KMS-11 (cell line): ENCODE measurements at regions not wholly inside any gene's neighbourhood (a gene's known extent, or its start where the extent isn't known, plus 50 kb on each side); places are given as distances from the start of the nearest gene placed in this dataset.

ENCODE experiments used
- H2AFZ ChIP-seq: fragments of 200-600 bp; sonication (generic); 2 replicates; pipeline ENCODE4 v1.6.1; 2016; ENCODE audit warnings: antibody characterized with exemption, mixed run types, low read depth
- H3K27ac ChIP-seq: fragments of 200-600 bp; sonication (generic); 2 replicates; pipeline ENCODE4 v1.6.1; 2016; ENCODE audit warnings: mild to moderate bottlenecking, mixed run types
- H3K27me3 ChIP-seq: fragments of 200-600 bp; sonication (generic); 2 replicates; pipeline ENCODE4 v1.6.1; 2017; ENCODE audit warnings: mild to moderate bottlenecking, low read depth, mixed run types, moderate library complexity; ENCODE audit not compliant: insufficient read depth
- H3K36me3 ChIP-seq: fragments of 200-600 bp; sonication (generic); 2 replicates; pipeline ENCODE4 v1.6.1; 2017; ENCODE audit warnings: mild to moderate bottlenecking, mixed run types; ENCODE audit not compliant: insufficient read depth
- H3K4me1 ChIP-seq: fragments of 200-600 bp; sonication (generic); 2 replicates; pipeline ENCODE4 v1.6.1; 2016; ENCODE audit warnings: mild to moderate bottlenecking, low read depth, mixed run types; ENCODE audit not compliant: poor library complexity, severe bottlenecking
- H3K4me2 ChIP-seq: fragments of 200-600 bp; sonication (generic); 2 replicates; pipeline ENCODE4 v1.7.0; 2016; ENCODE audit warnings: mild to moderate bottlenecking, mixed run types
- H3K4me3 ChIP-seq: fragments of 200-600 bp; sonication (generic); IDR thresholded peaks from 2 replicates; pipeline ENCODE4 v1.6.1; 2017; ENCODE audit warnings: low read depth, low read length, mixed read lengths; ENCODE audit not compliant: insufficient read depth
- H3K79me2 ChIP-seq: fragments of 200-600 bp; sonication (generic); 2 replicates; pipeline ENCODE4 v1.6.1; 2016; ENCODE audit warnings: low read depth, mixed run types; ENCODE audit not compliant: insufficient read depth
- H3K9ac ChIP-seq: fragments of 200-600 bp; sonication (generic); 2 replicates; pipeline ENCODE4 v1.6.1; 2016; ENCODE audit warnings: mild to moderate bottlenecking, mixed run types
- H4K20me1 ChIP-seq: fragments of 200-600 bp; sonication (generic); 2 replicates; pipeline ENCODE4 v1.6.1; 2016; ENCODE audit warnings: mild to moderate bottlenecking, mixed run types; ENCODE audit not compliant: insufficient read depth
- CTCF ChIP-seq: fragments of 200-600 bp; sonication (generic); conservative IDR thresholded peaks from 2 replicates; pipeline ENCODE4 v1.6.1; 2017; ENCODE audit warnings: low read depth, mild to moderate bottlenecking, antibody characterized with exemption, low read length, moderate library complexity, mixed read lengths

GRCh38 chr5:40386289-40386688 lies 293.4 kb upstream of the PTGER4 start:
- Histone ChIP-seq H3K4me1 (peaks cover 62% of the 10 kb centered on the region), H3K79me2 (no peaks in the 10 kb centered on the region), H3K9ac (no peak overlapping the region), H3K27me3 (no peaks in the 10 kb centered on the region), H3K4me3 (no peak overlapping the region), H3K36me3 (no peaks in the 10 kb centered on the region), H2AFZ (no peak overlapping the region), H3K27ac (peak overlapping the region; percentile 37), H3K4me2 (peak overlapping the region; percentile 69), H4K20me1 (no peaks in the 10 kb centered on the region)
- no peak for TF ChIP-seq CTCF

- H2AFZ ChIP-seq = no peak overlapping the region
- no peak overlapping the region for H3K4me3 ChIP-seq
- peak overlapping the region; percentile 69 for H3K4me2 ChIP-seq
- H3K4me1 ChIP-seq = peaks cover 62% of the 10 kb centered on the region
- H3K27ac ChIP-seq = peak overlapping the region; percentile 37; the same call in 1 of the 2 replicates
- no peak overlapping the region for H3K9ac ChIP-seq
- H3K36me3 ChIP-seq = no peaks in the 10 kb centered on the region
- H3K79me2 ChIP-seq = no peaks in the 10 kb centered on the region
- H3K27me3 ChIP-seq = no peaks in the 10 kb centered on the region
- no peaks in the 10 kb centered on the region for H4K20me1 ChIP-seq
- TF ChIP-seq CTCF = no peak
Measured at GRCh38 chr5:40385544-40385943, 294.2 kb upstream of the PTGER4 start.

- Histone ChIP-seq H3K27me3 (no peaks in the 10 kb centered on the region), H3K9ac (no peak overlapping the region), H3K4me1 (peaks cover 62% of the 10 kb centered on the region), H2AFZ (no peak overlapping the region), H3K27ac (no peak overlapping the region), H3K79me2 (no peaks in the 10 kb centered on the region), H3K4me3 (no peak overlapping the region), H3K36me3 (no peaks in the 10 kb centered on the region), H3K4me2 (peak overlapping the region; percentile 69), H4K20me1 (no peaks in the 10 kb centered on the region)
- TF ChIP-seq CTCF = no peak
Measured at GRCh38 chr5:40384782-40385390, 294.8 kb upstream of the PTGER4 start.

GRCh38 chr5:40383749-40384651 lies 295.7 kb upstream of the PTGER4 start:
- Histone ChIP-seq H3K4me3 (no peak overlapping the region), H3K4me2 (peak overlapping the region; percentile 69), H2AFZ (no peak overlapping the region), H3K79me2 (no peaks in the 10 kb centered on the region), H3K36me3 (no peaks in the 10 kb centered on the region), H3K9ac (no peak overlapping the region), H3K27ac (peak overlapping the region; percentile 10; the same call in 1 of the 2 replicates), H4K20me1 (no peaks in the 10 kb centered on the region), H3K27me3 (no peaks in the 10 kb centered on the region), H3K4me1 (peaks cover 68% of the 10 kb centered on the region)
- TF ChIP-seq CTCF = no peak
